HG03045 (cell line): ENCODE measurements at regions not wholly inside any gene's neighbourhood (a gene's known extent, or its start where the extent isn't known, plus 50 kb on each side); places are given as distances from the start of the nearest gene placed in this dataset.
"Not testable (repeated sequence)": the region's sequence is repeated elsewhere in the genome, so short reads cannot be mapped to it uniquely, and the experiment has no call there.

Source experiments
- ATAC-seq: cut with Tn5 transposase; IDR thresholded peaks from one replicate; pipeline ENCODE4 v1.9.1; 2021; ENCODE audit warnings: mild to moderate bottlenecking, moderate library complexity; ENCODE audit not compliant: unreplicated experiment

DNA sequence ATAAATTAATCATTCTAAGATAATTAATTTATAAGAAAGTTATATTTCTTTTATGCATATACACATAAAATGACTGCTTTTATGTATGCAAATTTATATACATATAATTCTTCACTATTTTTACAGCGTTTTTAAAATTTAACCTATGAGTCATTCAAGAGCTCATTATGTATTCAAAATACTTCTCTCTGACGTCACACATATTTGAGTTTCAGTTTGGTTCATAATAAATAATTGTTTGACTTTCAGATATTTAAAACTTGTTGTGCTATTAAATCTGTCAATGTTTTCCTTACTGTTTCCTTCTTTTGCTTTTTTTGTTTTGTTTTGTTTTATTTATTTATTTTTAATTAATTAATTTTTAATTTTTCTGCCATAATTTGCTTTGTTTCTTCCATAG lies 467.5 kb upstream of the ADGRB3 start:
- no peak for ATAC-seq

GRCh38 chr6:68160812-68161211 lies 474.3 kb upstream of the ADGRB3 start:
- ATAC-seq, result not testable (repeated sequence)

DNA sequence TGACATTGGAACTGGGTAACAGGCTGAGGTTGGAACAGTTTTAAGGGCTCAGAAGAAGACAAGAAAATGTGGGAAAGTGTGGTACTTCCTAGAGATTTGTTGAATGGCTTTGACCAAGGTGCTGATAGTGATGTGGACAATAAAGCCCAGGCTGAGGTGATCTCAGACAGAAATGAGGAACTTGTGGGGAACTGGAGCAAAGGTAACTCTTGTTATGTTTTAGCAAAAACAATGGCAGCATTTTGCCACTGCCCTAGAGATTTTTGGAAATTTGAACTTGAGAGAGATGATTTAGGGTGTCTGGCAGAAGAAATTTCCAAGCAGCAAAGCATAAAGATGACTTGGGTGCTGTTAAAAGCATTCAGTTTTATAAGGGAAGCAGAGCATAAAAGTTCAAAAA lies 474.7 kb upstream of the ADGRB3 start:
- no peak for ATAC-seq

- ATAC-seq, result no peak
Observed at GRCh38 chr6:68159433-68159832, 475.6 kb upstream of the ADGRB3 start.

GRCh38 chr6:68158256-68158655 lies 476.8 kb upstream of the ADGRB3 start:
- peak; percentile 72 for ATAC-seq

- ATAC-seq, result no peak
Observed at GRCh38 chr6:68144667-68145066, 490.4 kb upstream of the ADGRB3 start.

DNA sequence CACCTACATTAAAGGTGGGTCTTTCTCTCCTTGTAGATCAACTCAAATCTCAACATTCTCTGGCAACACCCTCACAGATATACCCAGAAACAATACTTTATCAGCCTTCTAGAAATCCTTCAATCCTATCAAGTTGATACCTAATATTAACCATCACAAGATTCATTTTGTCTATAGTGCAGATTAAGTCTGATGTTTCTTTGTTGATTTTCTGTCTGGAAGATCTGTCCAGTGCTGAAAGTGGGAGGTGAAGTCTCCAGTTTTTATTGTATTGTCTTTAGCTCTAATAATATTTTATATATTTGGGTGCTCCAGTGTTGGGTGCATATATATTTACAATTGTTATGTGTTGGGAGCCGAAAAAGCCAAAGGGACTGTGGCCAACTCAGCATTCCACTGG lies 493.9 kb upstream of the ADGRB3 start:
- ATAC-seq, result no peak

DNA sequence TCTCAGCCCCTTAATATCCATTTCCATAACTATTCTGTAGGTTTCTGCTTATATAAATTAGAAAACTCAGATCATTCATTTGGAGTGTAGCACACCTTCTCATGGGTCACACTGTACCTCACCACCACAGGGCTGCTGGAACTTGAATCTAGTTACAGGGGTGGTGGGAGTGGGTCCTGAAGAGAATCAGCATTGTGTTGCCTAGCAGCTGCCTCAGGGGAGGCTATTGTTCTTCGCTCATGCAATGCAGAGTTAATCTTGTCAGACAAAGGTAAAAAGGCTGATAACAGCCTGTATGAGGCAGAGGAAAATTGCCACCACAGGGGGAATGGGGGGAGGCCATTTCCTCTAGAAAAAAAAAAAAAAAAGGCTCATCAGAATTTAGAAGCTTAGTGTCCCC lies 496.0 kb upstream of the ADGRB3 start:
- no peak for ATAC-seq

DNA sequence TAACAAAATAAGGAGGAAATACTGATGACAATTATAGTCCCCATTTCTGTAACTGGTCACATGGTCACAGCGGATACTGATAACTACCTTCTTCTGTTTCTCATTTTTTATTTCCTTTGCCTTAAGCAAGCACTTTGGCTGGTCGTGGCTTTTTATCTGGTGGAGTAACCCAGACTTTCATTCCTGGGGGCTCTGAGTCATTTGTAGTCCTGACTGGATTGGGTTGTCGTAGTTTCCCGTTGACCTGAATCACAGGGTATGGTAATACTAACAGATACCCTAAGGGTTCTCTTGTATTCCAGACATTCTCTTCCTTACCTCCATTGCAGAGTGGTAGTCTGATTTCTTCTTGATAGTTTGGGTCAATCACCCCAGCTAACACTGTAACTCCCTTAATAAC lies 500.3 kb upstream of the ADGRB3 start:
- ATAC-seq, result no peak

GRCh38 chr6:68128211-68128610 lies 506.9 kb upstream of the ADGRB3 start:
- ATAC-seq, result no peak

DNA sequence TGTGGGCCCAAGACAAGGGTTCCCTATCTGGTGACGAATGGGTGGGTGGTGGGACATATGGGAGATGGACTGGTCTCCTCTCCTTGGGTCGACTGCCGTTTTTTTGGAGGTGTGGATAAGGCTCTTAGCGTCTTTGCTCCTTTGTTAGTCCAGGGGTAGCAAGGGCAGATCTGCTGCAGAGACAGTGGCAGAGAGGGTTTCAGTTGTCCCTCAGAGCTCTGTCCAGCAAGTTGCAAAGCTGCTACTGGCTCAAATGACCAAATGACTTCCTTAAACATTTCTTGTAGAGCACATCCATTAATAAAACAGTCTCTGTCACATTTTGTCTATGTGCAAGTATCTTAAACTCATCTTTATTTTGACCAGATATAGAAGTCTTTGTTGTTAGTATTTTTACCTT lies 508.0 kb upstream of the ADGRB3 start:
- no peak for ATAC-seq

DNA sequence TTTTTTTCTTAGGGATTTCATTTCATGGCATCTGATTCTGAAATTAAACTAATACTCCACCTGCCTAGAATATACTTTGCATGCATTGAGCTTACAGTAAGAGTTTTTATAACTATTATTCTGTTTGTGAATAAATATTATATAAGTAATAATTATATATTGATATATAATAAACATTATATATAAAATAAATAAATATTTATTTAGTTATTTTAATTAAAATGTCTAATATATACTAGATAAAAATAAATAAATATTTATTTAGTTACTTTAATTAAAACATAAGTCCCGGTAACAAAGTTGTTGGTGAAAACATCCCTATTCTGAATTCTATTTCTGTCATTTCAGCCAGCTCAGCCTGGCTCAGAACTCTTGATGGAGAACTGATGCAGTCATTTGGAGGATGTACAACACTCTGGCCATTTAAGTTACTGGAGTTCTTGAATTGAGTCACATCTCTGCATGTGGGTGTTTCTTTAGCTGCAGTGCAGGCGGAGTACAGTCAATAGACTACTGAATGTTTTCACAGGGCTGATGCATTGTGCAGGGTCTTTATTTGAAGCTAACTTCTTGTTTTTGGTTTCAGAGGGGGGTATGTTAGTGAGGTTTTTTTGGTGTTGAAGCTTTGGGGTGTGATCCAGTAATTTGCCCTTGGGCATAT lies 508.9 kb upstream of the ADGRB3 start:
- ATAC-seq, result peak; percentile 99

- ATAC-seq, result not testable (repeated sequence)
Observed at GRCh38 chr6:68122975-68123374, 512.1 kb upstream of the ADGRB3 start.

DNA sequence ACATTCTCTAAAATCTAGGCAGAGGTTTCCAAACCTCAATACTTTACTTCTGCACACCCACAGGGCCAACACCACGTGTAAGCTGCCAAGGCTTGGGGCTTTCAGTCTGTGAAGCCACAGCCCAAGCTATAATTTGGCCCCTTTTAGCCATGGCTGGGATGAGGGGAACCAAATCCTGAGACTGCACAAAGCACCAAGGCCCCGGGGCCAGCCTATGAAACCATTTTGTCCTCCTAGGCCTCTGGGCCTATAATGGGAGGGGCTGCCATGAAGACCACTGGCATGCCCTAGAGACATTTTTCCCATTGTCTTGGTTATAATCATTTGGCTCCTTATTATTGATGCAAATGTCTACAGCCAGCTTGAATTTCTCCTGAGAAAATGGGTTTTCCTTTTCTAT lies 513.0 kb upstream of the ADGRB3 start:
- no peak for ATAC-seq

DNA sequence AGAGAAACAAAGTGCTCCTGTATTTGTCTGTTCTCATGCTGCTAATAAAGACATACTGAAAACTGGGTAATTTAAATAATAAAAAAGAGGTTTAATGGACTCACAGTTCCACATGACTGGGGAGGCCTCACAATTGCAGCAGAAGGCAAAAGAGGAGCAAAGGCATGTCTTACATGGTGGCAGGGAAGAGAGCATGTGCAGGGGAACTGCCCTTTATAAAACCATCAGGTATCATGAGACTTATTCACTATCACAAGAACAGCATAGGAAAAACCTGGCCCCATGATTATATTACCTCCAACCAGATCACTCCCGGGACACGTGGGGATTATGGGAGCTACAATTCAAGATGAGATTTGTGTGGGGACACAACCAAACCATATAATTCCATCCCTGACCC lies 514.1 kb upstream of the ADGRB3 start:
- not testable (repeated sequence) for ATAC-seq

GRCh38 chr6:68114463-68115047 lies 520.5 kb upstream of the ADGRB3 start:
- ATAC-seq, result no peak

- peak; percentile 87 for ATAC-seq
Observed at GRCh38 chr6:68108233-68108835, 526.7 kb upstream of the ADGRB3 start.

GRCh38 chr6:68094070-68094469 lies 541.0 kb upstream of the ADGRB3 start:
- peak; percentile 97 for ATAC-seq

GRCh38 chr6:68087399-68088133 lies 547.5 kb upstream of the ADGRB3 start:
- ATAC-seq, result peak; percentile 96

DNA sequence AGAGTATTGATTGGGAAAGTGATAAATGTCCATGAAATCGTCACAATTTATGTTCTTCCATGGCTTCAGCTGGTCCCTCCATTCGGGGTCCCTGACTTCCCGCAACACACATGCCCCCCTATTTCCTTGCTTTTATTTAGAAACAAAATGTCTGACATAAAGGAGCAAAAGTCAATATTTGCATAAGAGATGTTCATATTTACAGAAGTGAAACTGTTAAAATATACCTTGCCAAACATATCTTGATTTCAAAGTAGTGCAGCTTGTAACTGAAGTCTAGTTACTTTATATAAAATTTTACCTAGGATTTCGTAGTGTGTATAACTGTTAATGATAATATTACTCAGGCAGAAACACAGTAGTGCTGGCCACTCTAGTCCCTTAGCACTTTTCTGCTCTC lies 548.9 kb upstream of the ADGRB3 start:
- no peak for ATAC-seq

- not testable (repeated sequence) for ATAC-seq
Observed at GRCh38 chr6:68085599-68085998, 549.5 kb upstream of the ADGRB3 start.

GRCh38 chr6:68082086-68082485 lies 553.0 kb upstream of the ADGRB3 start:
- no peak for ATAC-seq
